ENCODE measurements at regions not wholly inside any gene's neighbourhood (a gene's known extent, or its start where the extent isn't known, plus 50 kb on each side); places are given as distances from the start of the nearest gene placed in this dataset.

DNA sequence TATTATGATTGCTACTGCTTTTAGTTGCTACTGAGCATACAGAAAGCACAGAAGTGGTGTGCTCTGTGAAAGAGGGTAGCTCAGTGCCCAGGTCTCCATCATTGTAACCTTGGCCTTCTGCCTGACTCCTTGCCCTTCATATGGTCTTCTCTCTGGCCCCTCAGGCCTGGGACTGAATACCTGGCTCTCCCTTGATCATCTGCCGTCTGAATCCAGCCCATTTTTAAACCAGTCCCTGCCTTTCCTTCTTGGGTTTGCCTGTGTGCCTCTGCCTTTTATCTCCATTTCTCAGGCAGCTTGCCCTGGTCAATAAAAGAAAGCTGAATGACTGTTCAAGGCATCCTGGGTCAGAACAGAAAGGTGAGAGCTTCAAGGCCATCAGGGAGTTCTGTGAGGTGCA is 109.1 kb upstream of the ZNF438 start:
- no peak for ATAC-seq (replicated peaks)
- Mint-ChIP-seq H3K27ac (no peak overlapping the region), H3K9me3 (no peaks in the 10 kb centered on the region), H3K27me3 (peaks cover 4 to 5% of the 10 kb centered on the region in 2 donors), H3K4me3 (no peak overlapping the region), H3K4me1 (ENCODE audit: low read depth in 2 of 2) (peaks cover 0 to 7% of the 10 kb centered on the region in 2 donors), H3K36me3 (ENCODE audit: insufficient read depth) (peaks cover 3% of the 10 kb centered on the region)
- no peak for DNase-seq

DNA sequence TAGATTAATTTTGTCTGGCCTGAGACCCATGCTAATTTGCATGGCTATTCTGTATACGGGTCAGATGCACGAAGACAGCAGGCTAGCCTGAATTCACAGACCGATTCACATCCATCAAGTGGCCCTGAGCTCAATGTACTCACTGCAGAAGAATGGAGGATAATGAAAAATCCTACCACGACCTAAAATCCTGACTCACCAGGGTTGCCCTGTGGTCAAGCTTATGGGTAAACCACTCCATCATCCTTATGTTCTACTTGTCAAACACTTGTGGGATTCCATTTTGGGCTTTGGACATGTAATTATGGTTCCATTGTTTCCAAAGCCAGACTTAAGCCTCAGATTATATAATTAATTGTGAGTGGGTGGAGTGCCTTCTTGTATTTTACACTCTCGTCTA is 110.4 kb upstream of the ZNF438 start:
- H3K4me1 Mint-ChIP-seq (ENCODE audit: low read depth in 2 of 2): peaks cover 0 to 7% of the 10 kb centered on the region in 2 donors
- DNase-seq (no peak), ATAC-seq (replicated peaks) (no peak)
- H3K36me3 Mint-ChIP-seq (ENCODE audit: insufficient read depth): peaks cover 3% of the 10 kb centered on the region
- peaks cover 8 to 17% of the 10 kb centered on the region in 2 donors for H3K27me3 Mint-ChIP-seq
- H3K9me3 Mint-ChIP-seq: no peaks in the 10 kb centered on the region
- H3K27ac Mint-ChIP-seq: no peak overlapping the region
- H3K4me3 Mint-ChIP-seq: no peak overlapping the region

DNA sequence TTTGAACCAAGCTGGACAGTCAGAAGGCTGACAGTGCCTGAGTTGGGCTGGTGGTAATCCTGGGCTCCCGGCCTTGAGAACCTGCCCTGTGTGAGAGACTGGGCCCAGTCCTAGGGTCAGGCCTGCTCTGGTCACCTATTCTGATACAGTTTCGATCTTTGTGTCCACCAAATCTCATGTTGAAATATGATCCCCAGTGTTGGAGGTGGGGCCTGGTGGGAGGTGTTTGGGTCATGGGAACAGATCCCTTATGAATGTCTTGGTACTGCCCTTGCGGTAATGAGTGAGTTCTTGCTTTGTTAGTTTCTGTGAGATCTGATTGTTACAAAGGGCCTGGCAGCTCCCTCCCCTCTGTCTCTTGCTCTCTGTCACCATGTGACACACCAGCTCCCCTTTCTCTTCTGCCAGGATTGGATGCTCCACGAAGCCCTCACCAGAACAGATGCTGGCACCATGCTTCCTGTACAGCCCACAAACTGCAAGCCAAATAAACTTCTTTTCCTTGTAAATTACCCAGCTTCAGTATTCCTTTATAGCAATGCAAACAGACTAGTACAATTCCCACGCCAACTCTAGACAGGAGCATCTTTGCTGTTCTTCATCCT is 111.8 kb upstream of the ZNF438 start:
- H3K9me3 Mint-ChIP-seq: no peaks in the 10 kb centered on the region
- no peak for DNase-seq
- peaks cover 16 to 24% of the 10 kb centered on the region in 2 donors for H3K27me3 Mint-ChIP-seq
- H3K27ac Mint-ChIP-seq: no peak overlapping the region
- peaks cover 3% of the 10 kb centered on the region for H3K36me3 Mint-ChIP-seq (ENCODE audit: insufficient read depth)
- no peak for ATAC-seq (replicated peaks)
- no peak overlapping the region for H3K4me3 Mint-ChIP-seq
- peaks cover 0 to 2% of the 10 kb centered on the region in 2 donors for H3K4me1 Mint-ChIP-seq (ENCODE audit: low read depth in 2 of 2)

DNA sequence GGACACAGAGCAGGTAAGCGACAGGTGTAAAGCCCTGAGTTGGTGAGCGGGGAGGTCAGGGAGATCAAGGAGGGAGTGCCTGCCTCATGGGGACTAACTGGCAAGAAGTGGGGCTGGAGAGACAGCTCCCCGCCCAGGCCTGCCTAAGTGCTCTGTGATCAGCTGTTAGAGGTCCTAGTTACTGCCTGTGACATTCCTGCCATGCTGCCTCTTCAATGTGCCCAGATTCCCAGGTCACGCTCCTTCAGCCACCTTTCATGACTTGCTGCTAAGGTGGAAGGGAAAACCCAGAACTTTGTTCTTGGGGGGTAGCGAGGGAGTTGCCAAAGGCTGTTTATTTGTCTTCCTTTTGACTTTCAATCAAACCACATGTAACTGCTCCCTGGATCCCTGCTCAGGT is 114.3 kb upstream of the ZNF438 start:
- Mint-ChIP-seq H3K27ac (no peak overlapping the region), H3K4me3 (no peak overlapping the region), H3K9me3 (no peaks in the 10 kb centered on the region), H3K4me1 (ENCODE audit: low read depth in 2 of 2) (peaks cover 0 to 2% of the 10 kb centered on the region in 2 donors), H3K27me3 (peaks cover 16 to 24% of the 10 kb centered on the region in 2 donors), H3K36me3 (ENCODE audit: insufficient read depth) (no peaks in the 10 kb centered on the region)
- ATAC-seq (replicated peaks) (no peak), DNase-seq (no peak)

GRCh38 chr10:31146491-31147209 is 115.0 kb upstream of the ZNF438 start:
- H3K4me3 Mint-ChIP-seq: no peak overlapping the region
- no peak for ATAC-seq (replicated peaks)

DNA sequence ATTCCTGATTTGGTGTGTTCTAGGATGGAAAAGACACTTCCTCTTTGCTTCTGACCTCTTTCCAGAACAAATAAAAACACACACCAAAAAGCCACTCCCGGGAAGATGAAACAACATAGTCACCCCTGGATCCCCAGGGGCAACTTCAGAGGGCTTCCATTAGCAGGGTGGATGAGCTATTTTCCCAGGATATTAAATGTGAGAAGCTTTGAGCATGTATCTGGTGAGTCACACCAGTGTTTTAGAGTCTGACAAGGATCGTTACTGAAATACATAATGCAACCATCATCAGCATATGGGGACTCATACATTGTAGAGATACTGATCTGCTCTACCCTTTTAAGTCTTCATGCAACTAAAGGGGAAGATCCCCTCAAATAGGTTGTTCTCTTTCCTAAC is 115.5 kb upstream of the ZNF438 start:
- ATAC-seq (replicated peaks) (no peak), DNase-seq (no peak)
- Mint-ChIP-seq H3K27me3 (peaks cover 16 to 24% of the 10 kb centered on the region in 2 donors), H3K27ac (no peak overlapping the region), H3K9me3 (no peaks in the 10 kb centered on the region), H3K36me3 (ENCODE audit: insufficient read depth) (no peaks in the 10 kb centered on the region), H3K4me1 (ENCODE audit: low read depth in 2 of 2) (peaks cover 0 to 2% of the 10 kb centered on the region in 2 donors), H3K4me3 (no peak overlapping the region)

More at GRCh38 chr10:31146491-31147209, 115.0 kb upstream of the ZNF438 start:
- Mint-ChIP-seq H3K27ac (no peak overlapping the region), H3K4me1 (ENCODE audit: low read depth in 2 of 2) (peaks cover 0 to 2% of the 10 kb centered on the region in 2 donors), H3K36me3 (ENCODE audit: insufficient read depth) (no peaks in the 10 kb centered on the region), H3K9me3 (no peaks in the 10 kb centered on the region), H3K27me3 (peaks cover 16 to 24% of the 10 kb centered on the region in 2 donors)
- no peak for DNase-seq

GRCh38 chr10:31148951-31149350 is 117.3 kb upstream of the ZNF438 start:
- ATAC-seq (replicated peaks) (no peak), DNase-seq (no peak)
- H3K27ac Mint-ChIP-seq: no peak overlapping the region
- peaks cover 16 to 24% of the 10 kb centered on the region in 2 donors for H3K27me3 Mint-ChIP-seq
- H3K9me3 Mint-ChIP-seq: no peaks in the 10 kb centered on the region
- no peak overlapping the region for H3K4me3 Mint-ChIP-seq
- H3K4me1 Mint-ChIP-seq (ENCODE audit: low read depth in 2 of 2): peaks cover 0 to 2% of the 10 kb centered on the region in 2 donors
- no peaks in the 10 kb centered on the region for H3K36me3 Mint-ChIP-seq (ENCODE audit: insufficient read depth)

DNA sequence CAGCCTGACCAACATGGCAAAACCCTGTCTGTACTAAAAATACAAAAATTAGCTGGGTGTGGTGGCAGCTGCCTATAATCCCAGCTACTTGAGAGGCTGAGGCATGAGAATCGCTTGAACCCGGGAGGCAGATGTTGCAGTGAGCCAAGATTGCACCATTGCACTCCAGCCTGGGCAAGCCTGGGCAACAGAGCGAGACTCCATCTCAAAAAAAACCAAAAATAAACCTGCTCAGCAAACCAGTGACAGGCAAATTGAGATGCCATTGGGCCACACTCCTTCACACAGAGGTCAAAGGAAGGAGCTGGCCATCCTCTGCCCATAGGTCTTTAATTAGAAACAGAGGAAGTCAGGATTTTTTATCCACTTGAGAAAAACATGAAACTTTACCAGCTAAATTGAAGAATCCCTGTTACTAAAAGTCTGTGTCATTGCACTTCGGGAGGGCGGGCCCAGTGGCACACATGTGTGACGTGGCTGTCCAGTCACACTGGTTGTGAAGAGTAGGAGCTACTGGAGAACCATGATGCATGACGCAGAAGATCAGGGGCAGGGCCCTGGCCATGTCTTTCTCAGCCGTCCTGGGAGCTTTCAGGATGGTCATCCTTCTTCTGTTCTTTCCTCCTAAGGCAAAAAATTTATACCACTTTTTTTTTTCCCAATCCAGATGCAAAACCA is 118.3 kb upstream of the ZNF438 start:
- Mint-ChIP-seq H3K9me3 (no peaks in the 10 kb centered on the region), H3K4me1 (ENCODE audit: low read depth in 2 of 2) (peaks cover 0 to 2% of the 10 kb centered on the region in 2 donors), H3K27me3 (peaks cover 12 to 24% of the 10 kb centered on the region in 2 donors), H3K4me3 (no peak overlapping the region), H3K27ac (no peak overlapping the region), H3K36me3 (ENCODE audit: insufficient read depth) (no peaks in the 10 kb centered on the region)
- DNase-seq: no peak
- ATAC-seq (replicated peaks): no peak

GRCh38 chr10:31151301-31151700 is 119.6 kb upstream of the ZNF438 start:
- H3K27me3 Mint-ChIP-seq: peaks cover 11 to 14% of the 10 kb centered on the region in 2 donors
- no peaks in the 10 kb centered on the region for H3K36me3 Mint-ChIP-seq (ENCODE audit: insufficient read depth)
- H3K4me1 Mint-ChIP-seq (ENCODE audit: low read depth in 2 of 2): no peaks in the 10 kb centered on the region
- no peak overlapping the region for H3K4me3 Mint-ChIP-seq
- H3K9me3 Mint-ChIP-seq: no peaks in the 10 kb centered on the region
- no peak overlapping the region for H3K27ac Mint-ChIP-seq
- ATAC-seq (replicated peaks) (no peak), DNase-seq (no peak)

GRCh38 chr10:31152421-31153135 is 120.9 kb upstream of the ZNF438 start:
- Mint-ChIP-seq H3K4me1 (ENCODE audit: low read depth in 2 of 2) (no peaks in the 10 kb centered on the region), H3K9me3 (no peaks in the 10 kb centered on the region), H3K4me3 (no peak overlapping the region), H3K27me3 (peaks cover 1 to 2% of the 10 kb centered on the region in 2 donors), H3K27ac (no peak overlapping the region), H3K36me3 (ENCODE audit: insufficient read depth) (no peaks in the 10 kb centered on the region)
- DNase-seq: no peak
- no peak for ATAC-seq (replicated peaks)

GRCh38 chr10:31153161-31153560 is 121.5 kb upstream of the ZNF438 start:
- no peak overlapping the region for H3K27ac Mint-ChIP-seq
- no peaks in the 10 kb centered on the region for H3K36me3 Mint-ChIP-seq (ENCODE audit: insufficient read depth)
- no peaks in the 10 kb centered on the region for H3K27me3 Mint-ChIP-seq
- no peak overlapping the region for H3K4me3 Mint-ChIP-seq
- ATAC-seq (replicated peaks): no peak
- H3K4me1 Mint-ChIP-seq (ENCODE audit: low read depth in 2 of 2): no peaks in the 10 kb centered on the region
- no peaks in the 10 kb centered on the region for H3K9me3 Mint-ChIP-seq
- DNase-seq: no peak

DNA sequence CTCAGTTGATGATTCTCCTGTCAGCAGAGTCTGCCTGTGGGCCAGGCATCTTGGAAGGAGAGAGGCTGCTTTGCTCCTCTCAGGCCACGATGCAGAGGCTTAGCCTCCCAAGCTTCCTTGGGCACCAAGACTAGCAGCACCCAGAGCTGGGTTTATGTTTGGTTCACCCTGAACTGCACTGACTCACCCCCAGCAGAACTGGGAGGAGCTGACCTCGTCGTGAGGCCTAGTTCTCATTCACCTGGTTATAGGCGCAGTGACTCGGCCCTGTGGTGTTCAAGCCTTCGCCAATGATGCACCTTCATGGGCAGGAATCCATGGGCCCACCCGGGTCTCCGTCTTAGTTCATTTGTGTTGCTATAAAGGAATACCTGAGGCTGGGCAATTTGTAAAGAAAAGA is 122.0 kb upstream of the ZNF438 start:
- DNase-seq (no peak), ATAC-seq (replicated peaks) (no peak)
- no peaks in the 10 kb centered on the region for H3K9me3 Mint-ChIP-seq
- no peak overlapping the region for H3K27ac Mint-ChIP-seq
- no peaks in the 10 kb centered on the region for H3K36me3 Mint-ChIP-seq (ENCODE audit: insufficient read depth)
- H3K4me1 Mint-ChIP-seq (ENCODE audit: low read depth in 2 of 2): no peaks in the 10 kb centered on the region
- H3K4me3 Mint-ChIP-seq: no peak overlapping the region
- H3K27me3 Mint-ChIP-seq: no peaks in the 10 kb centered on the region

- no peak for ATAC-seq (replicated peaks)
- no peak for DNase-seq
- H3K27ac Mint-ChIP-seq: no peak overlapping the region
- H3K36me3 Mint-ChIP-seq (ENCODE audit: insufficient read depth): no peaks in the 10 kb centered on the region
- no peaks in the 10 kb centered on the region for H3K27me3 Mint-ChIP-seq
- H3K4me3 Mint-ChIP-seq: no peak overlapping the region
- no peaks in the 10 kb centered on the region for H3K9me3 Mint-ChIP-seq
- no peaks in the 10 kb centered on the region for H3K4me1 Mint-ChIP-seq (ENCODE audit: low read depth in 2 of 2)
Measured at GRCh38 chr10:31154996-31155395, 123.3 kb upstream of the ZNF438 start.
